ENCODE measurements at regions not wholly inside any gene's neighbourhood (a gene's known extent, or its start where the extent isn't known, plus 50 kb on each side); places are given as distances from the start of the nearest gene placed in this dataset.

- TF ChIP-seq POLR2A (IDR thresholded peaks at IDR 0.05) (no peak), CTCF (IDR thresholded peaks at IDR 0.05) (no peak), POLR2AphosphoS5 (IDR thresholded peaks at IDR 0.05) (no peak), EP300 (IDR thresholded peaks at IDR 0.05) (no peak)
Observed at GRCh38 chr3:88408097-88408496, 258.3 kb downstream of the C3orf38 start.

All from upper lobe of left lung (tissue), 4 donors.